ENCODE measurements at regions not wholly inside any gene's neighbourhood (a gene's known extent, or its start where the extent isn't known, plus 50 kb on each side); places are given as distances from the start of the nearest gene placed in this dataset.

GRCh38 chr2:221653182-221653581 lies 81.1 kb upstream of the EPHA4 start:
- H3K36me3 ChIP-seq: no peaks in the 10 kb centered on the region

DNA sequence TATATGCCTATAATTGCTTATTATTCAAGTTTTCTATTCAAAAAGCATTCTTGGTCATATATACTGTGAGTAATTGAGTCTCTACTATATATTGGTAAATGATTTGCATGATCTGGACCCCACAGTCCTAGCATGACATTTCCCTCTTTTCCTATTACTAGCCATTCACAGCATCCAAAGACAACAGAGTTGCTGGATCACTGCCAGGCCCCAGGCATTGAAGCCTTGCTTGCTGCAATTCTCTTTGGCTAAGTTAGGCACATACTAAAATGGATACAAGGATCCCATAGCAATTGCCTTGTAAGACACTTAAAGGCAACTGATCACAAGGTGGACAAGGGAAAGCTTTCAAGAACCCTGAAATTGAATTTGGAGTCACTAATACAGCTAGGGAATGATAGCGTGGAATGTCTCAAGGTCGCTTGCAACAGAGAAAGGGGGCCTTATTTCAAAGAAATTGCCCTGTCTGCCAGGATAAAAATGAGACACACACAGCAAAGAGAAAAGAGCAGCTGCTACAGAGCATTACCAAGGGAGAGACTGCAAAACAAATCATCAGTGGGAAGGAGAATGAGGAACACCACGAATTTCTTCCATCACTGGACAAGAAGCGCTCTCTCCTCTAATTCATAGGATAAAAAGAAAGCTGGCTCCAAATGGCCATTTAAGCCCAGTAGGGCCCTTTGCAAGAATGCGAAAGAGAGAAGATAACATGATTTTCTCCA lies 77.1 kb upstream of the EPHA4 start:
- Histone ChIP-seq H3K27ac (no peak overlapping the region), H3K27me3 (no peaks in the 10 kb centered on the region), H3K4me3 (no peak overlapping the region), H3K4me1 (no peaks in the 10 kb centered on the region), H3K36me3 (no peaks in the 10 kb centered on the region), H3K9me3 (no peaks in the 10 kb centered on the region)
- 58 to 66% methylated on average over 5 of the region's 5 CpGs for WGBS, 2 donors
- DNase-seq (ENCODE audit: low spot score in 2 of 2): peak; percentile 42 to 61
- no peak for TF ChIP-seq POLR2A (IDR thresholded peaks at IDR 0.05)
- TF ChIP-seq, protein P1, sequence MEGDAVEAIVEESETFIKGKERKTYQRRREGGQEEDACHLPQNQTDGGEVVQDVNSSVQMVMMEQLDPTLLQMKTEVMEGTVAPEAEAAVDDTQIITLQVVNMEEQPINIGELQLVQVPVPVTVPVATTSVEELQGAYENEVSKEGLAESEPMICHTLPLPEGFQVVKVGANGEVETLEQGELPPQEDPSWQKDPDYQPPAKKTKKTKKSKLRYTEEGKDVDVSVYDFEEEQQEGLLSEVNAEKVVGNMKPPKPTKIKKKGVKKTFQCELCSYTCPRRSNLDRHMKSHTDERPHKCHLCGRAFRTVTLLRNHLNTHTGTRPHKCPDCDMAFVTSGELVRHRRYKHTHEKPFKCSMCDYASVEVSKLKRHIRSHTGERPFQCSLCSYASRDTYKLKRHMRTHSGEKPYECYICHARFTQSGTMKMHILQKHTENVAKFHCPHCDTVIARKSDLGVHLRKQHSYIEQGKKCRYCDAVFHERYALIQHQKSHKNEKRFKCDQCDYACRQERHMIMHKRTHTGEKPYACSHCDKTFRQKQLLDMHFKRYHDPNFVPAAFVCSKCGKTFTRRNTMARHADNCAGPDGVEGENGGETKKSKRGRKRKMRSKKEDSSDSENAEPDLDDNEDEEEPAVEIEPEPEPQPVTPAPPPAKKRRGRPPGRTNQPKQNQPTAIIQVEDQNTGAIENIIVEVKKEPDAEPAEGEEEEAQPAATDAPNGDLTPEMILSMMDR (IDR thresholded peaks at IDR 0.05): no peak
- no peak for TF ChIP-seq EP300 (IDR thresholded peaks at IDR 0.05)

More at GRCh38 chr2:221653182-221653581, 81.1 kb upstream of the EPHA4 start:
- DNase-seq (ENCODE audit: low spot score in 2 of 2): no peak
- TF ChIP-seq, protein P1 (IDR thresholded peaks at IDR 0.05): no peak
- TF ChIP-seq POLR2A (IDR thresholded peaks at IDR 0.05) (no peak), EP300 (IDR thresholded peaks at IDR 0.05) (no peak)
- 65 to 67% methylated on average over 1 of the region's 1 CpG for WGBS, 2 donors
- Histone ChIP-seq H3K4me1 (no peaks in the 10 kb centered on the region), H3K4me3 (no peak overlapping the region), H3K9me3 (no peaks in the 10 kb centered on the region), H3K27ac (no peak overlapping the region), H3K27me3 (no peaks in the 10 kb centered on the region)

DNA sequence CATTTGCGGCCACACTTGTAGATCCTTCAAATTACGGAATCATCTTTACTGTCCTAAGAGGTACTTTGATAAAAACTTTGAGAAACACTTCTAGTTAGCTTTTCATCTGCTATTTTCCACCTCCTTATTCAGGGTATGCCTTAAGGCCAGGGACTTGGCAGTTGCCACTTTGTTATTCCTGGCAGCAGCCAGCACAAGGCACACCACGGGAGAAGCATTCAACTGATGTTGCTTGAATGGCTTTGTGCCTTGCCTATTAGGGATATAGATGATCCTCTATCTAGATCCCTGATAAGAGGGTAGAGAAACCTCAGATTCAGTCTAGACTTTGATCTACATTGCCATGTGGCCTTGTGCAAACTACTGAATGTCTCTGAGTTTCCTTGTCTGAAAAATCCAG lies 70.3 kb upstream of the EPHA4 start:
- 78 to 82% methylated on average over 3 of the region's 3 CpGs for WGBS, 2 donors
- DNase-seq (ENCODE audit: low spot score in 2 of 2): no peak
- Histone ChIP-seq H3K36me3 (no peaks in the 10 kb centered on the region), H3K27me3 (no peaks in the 10 kb centered on the region), H3K9me3 (no peaks in the 10 kb centered on the region), H3K4me1 (no peaks in the 10 kb centered on the region), H3K27ac (no peak overlapping the region), H3K4me3 (no peak overlapping the region)
- TF ChIP-seq, protein P1 (IDR thresholded peaks at IDR 0.05): no peak
- TF ChIP-seq POLR2A (IDR thresholded peaks at IDR 0.05) (no peak), EP300 (IDR thresholded peaks at IDR 0.05) (no peak)

- Histone ChIP-seq H3K27ac (no peak overlapping the region), H3K36me3 (no peaks in the 10 kb centered on the region), H3K4me1 (no peaks in the 10 kb centered on the region), H3K4me3 (no peak overlapping the region), H3K27me3 (no peaks in the 10 kb centered on the region), H3K9me3 (no peaks in the 10 kb centered on the region)
- WGBS, 2 donors: 85 to 89% methylated on average over 13 of the region's 13 CpGs
- TF ChIP-seq EP300 (IDR thresholded peaks at IDR 0.05): no peak
- TF ChIP-seq, protein P1 (IDR thresholded peaks at IDR 0.05): no peak
- TF ChIP-seq POLR2A (IDR thresholded peaks at IDR 0.05): no peak
- no peak for DNase-seq (ENCODE audit: low spot score in 2 of 2)
These were observed 69.2 kb upstream of the EPHA4 start for GRCh38 chr2:221641181-221641871.

DNA sequence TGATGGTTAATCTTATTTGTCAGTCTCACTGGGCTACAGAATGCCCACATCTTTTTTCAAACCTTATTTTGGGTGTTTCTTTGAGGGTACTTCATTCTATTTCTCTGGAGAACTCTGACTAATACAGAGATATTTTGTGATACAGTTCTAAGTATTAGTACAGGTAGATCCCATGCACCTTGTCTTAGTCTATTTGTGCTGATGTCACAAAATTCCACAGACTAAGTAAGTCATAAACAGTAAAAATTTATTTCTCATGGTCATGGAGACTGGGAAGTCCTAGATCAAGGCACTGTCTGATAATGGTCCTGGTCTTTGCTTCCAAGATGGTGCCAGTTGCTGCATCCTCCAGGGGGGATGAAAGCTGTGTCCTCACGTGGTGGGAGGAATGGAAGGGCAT lies 68.6 kb upstream of the EPHA4 start:
- no peak for DNase-seq (ENCODE audit: low spot score in 2 of 2)
- no peaks in the 10 kb centered on the region for H3K36me3 ChIP-seq
- 65 to 84% methylated on average over 1 of the region's 1 CpG for WGBS, 2 donors
- no peaks in the 10 kb centered on the region for H3K4me1 ChIP-seq
- H3K4me3 ChIP-seq: no peak overlapping the region
- H3K9me3 ChIP-seq: no peaks in the 10 kb centered on the region
- no peak overlapping the region for H3K27ac ChIP-seq
- no peaks in the 10 kb centered on the region for H3K27me3 ChIP-seq
- TF ChIP-seq POLR2A (IDR thresholded peaks at IDR 0.05): no peak
- TF ChIP-seq, protein P1 (IDR thresholded peaks at IDR 0.05): no peak
- no peak for TF ChIP-seq EP300 (IDR thresholded peaks at IDR 0.05)

All from tibial nerve (tissue), 4 donors.